ENCODE measurements at regions not wholly inside any gene's neighbourhood (a gene's known extent, or its start where the extent isn't known, plus 50 kb on each side); places are given as distances from the start of the nearest gene placed in this dataset.
A peak's percentile ranks its signal among the peaks of the same experiment; 100 is the strongest.
"Not testable (repeated sequence)": the region's sequence is repeated elsewhere in the genome, so short reads cannot be mapped to it uniquely, and the experiment has no call there.

- DNase-seq (ENCODE audit: low read depth), result no peak
Observed at GRCh38 chr2:201568217-201568820, 75.0 kb downstream of the TMEM237 start.

- DNase-seq (ENCODE audit: low read depth), result no peak
Observed at GRCh38 chr2:201559067-201559710, 84.1 kb downstream of the TMEM237 start.

- DNase-seq (ENCODE audit: low read depth), result no peak
Observed at GRCh38 chr2:201558665-201559064, 84.6 kb downstream of the TMEM237 start.

- no peak for DNase-seq (ENCODE audit: low read depth)
Observed at GRCh38 chr2:201558232-201558631, 85.1 kb downstream of the TMEM237 start.

GRCh38 chr2:201551901-201552300 is 91.4 kb downstream of the TMEM237 start:
- DNase-seq (ENCODE audit: low read depth), result no peak

GRCh38 chr2:201546576-201546975 is 95.0 kb downstream of the STRADB start:
- DNase-seq (ENCODE audit: low read depth), result no peak

GRCh38 chr2:201542291-201542690 is 90.8 kb downstream of the STRADB start:
- no peak for DNase-seq (ENCODE audit: low read depth)

GRCh38 chr2:201539271-201539670 is 87.7 kb downstream of the STRADB start:
- DNase-seq (ENCODE audit: low read depth), result not testable (repeated sequence)

- DNase-seq (ENCODE audit: low read depth), result no peak
Observed at GRCh38 chr2:201538025-201538424, 86.5 kb downstream of the STRADB start.

- no peak for DNase-seq (ENCODE audit: low read depth)
Observed at GRCh38 chr2:201536754-201537153, 85.2 kb downstream of the STRADB start.

- DNase-seq (ENCODE audit: low read depth), result no peak
Observed at GRCh38 chr2:201536046-201536445, 84.5 kb downstream of the STRADB start.

- DNase-seq (ENCODE audit: low read depth), result peak; percentile 89
Observed at GRCh38 chr2:201532686-201533304, 81.3 kb downstream of the STRADB start.

All from non-pigmented ciliary epithelial cell (primary cell).